Lower lobe of right lung (tissue), 2 donors: ENCODE measurements at regions not wholly inside any gene's neighbourhood (a gene's known extent, or its start where the extent isn't known, plus 50 kb on each side); places are given as distances from the start of the nearest gene placed in this dataset.
"Not testable (repeated sequence)": the region's sequence is repeated elsewhere in the genome, so short reads cannot be mapped to it uniquely, and the experiment has no call there.

Source experiments
- ATAC-seq, 2 donors: fragments of 200-7000 bp; cut with Tn5 transposase; one replicate each; pipeline ENCODE4 v1.9.1; 2020 to 2022; ENCODE audit warnings: mild to moderate bottlenecking in 2 of 2, moderate library complexity in 2 of 2
- DNase-seq: peaks from one replicate; pipeline ENCODE4 v3.0.0-alpha.2; 2020
- H3K27ac ChIP-seq: fragments of 200-600 bp; one replicate; pipeline ENCODE4 v1.8.0; 2022
- H3K27me3 ChIP-seq: fragments of 200-600 bp; one replicate; pipeline ENCODE4 v1.8.0; 2022; ENCODE audit warnings: low read depth
- H3K36me3 ChIP-seq: fragments of 200-600 bp; one replicate; pipeline ENCODE4 v1.8.0; 2022; ENCODE audit warnings: mild to moderate bottlenecking
- H3K4me1 ChIP-seq: fragments of 200-600 bp; one replicate; pipeline ENCODE4 v1.8.0; 2022
- H3K4me3 ChIP-seq: fragments of 200-600 bp; one replicate; pipeline ENCODE4 v1.8.0; 2022; ENCODE audit warnings: mild to moderate bottlenecking
- H3K9me3 ChIP-seq: fragments of 200-600 bp; one replicate; pipeline ENCODE4 v1.8.0; 2022
- CTCF ChIP-seq: fragments of 200-600 bp; IDR thresholded peaks from one replicate; pipeline ENCODE4 v1.8.0; 2022; ENCODE audit warnings: antibody characterized with exemption, mild to moderate bottlenecking
- intact Hi-C: fragments of 100-400 bp; cut with DNase I; formaldehyde crosslinking; loops from one replicate; pipeline ENCODE4 v1.11.0; 2022
- donor health status: DM: no; HTN: yes; CAD: no; lungs with severe emphysema.

GRCh38 chr2:130265570-130266247 is 67.5 kb upstream of the TUBA3E start:
- peak; percentile 5 to 7 for ATAC-seq
- H3K27me3 ChIP-seq, H3K9me3 ChIP-seq, H3K27ac ChIP-seq, DNase-seq, intact Hi-C loops, H3K36me3 ChIP-seq, H3K4me1 ChIP-seq, H3K4me3 ChIP-seq: not testable (repeated sequence)

- H3K4me1 ChIP-seq, intact Hi-C loops, H3K36me3 ChIP-seq, DNase-seq, H3K4me3 ChIP-seq, H3K27ac ChIP-seq, H3K27me3 ChIP-seq, H3K9me3 ChIP-seq: not testable (repeated sequence)
- ATAC-seq: peak in 1 of 2 donors; percentile 2
Measured at GRCh38 chr2:130264901-130265320, 66.7 kb upstream of the TUBA3E start.

GRCh38 chr2:130264501-130264900 is 66.3 kb upstream of the TUBA3E start:
- Histone ChIP-seq H3K9me3 (no peaks in the 10 kb centered on the region), H3K27ac (no peak overlapping the region), H3K4me3 (no peak overlapping the region), H3K27me3 (peaks cover 5% of the 10 kb centered on the region), H3K4me1 (no peaks in the 10 kb centered on the region), H3K36me3 (no peaks in the 10 kb centered on the region)
- no peak for DNase-seq
- ATAC-seq: no peak
- intact Hi-C loops: no loop called here
- no peak for TF ChIP-seq CTCF

- ATAC-seq: no peak
- no peak for DNase-seq
- peaks cover 5% of the 10 kb centered on the region for H3K27me3 ChIP-seq
- no peaks in the 10 kb centered on the region for H3K36me3 ChIP-seq
- no peaks in the 10 kb centered on the region for H3K9me3 ChIP-seq
- H3K4me1 ChIP-seq: no peaks in the 10 kb centered on the region
- intact Hi-C loops: no loop called here
- no peak overlapping the region for H3K4me3 ChIP-seq
- no peak overlapping the region for H3K27ac ChIP-seq
- no peak for TF ChIP-seq CTCF
Measured at GRCh38 chr2:130264046-130264445, 65.8 kb upstream of the TUBA3E start.

GRCh38 chr2:130263606-130264005 is 65.4 kb upstream of the TUBA3E start:
- Histone ChIP-seq H3K9me3 (no peaks in the 10 kb centered on the region), H3K4me1 (no peaks in the 10 kb centered on the region), H3K27ac (no peak overlapping the region), H3K4me3 (no peak overlapping the region), H3K36me3 (no peaks in the 10 kb centered on the region), H3K27me3 (peaks cover 5% of the 10 kb centered on the region)
- DNase-seq (no peak), ATAC-seq (no peak)
- intact Hi-C loops: no loop called here
- TF ChIP-seq CTCF: no peak

- intact Hi-C loops: no loop called here
- ATAC-seq (no peak), DNase-seq (no peak)
- Histone ChIP-seq H3K4me1 (no peaks in the 10 kb centered on the region), H3K9me3 (no peaks in the 10 kb centered on the region), H3K4me3 (no peak overlapping the region), H3K36me3 (no peaks in the 10 kb centered on the region), H3K27ac (no peak overlapping the region), H3K27me3 (peaks cover 5% of the 10 kb centered on the region)
- TF ChIP-seq CTCF: no peak
Measured at GRCh38 chr2:130261970-130262760, 63.9 kb upstream of the TUBA3E start.
